ENCODE measurements at regions not wholly inside any gene's neighbourhood (a gene's known extent, or its start where the extent isn't known, plus 50 kb on each side); places are given as distances from the start of the nearest gene placed in this dataset.

GRCh38 chr5:152084476-152084875, 159.8 kb upstream of the GLRA1 start:
- TF ChIP-seq CTCF (IDR thresholded peaks at IDR 0.05) (no peak), POLR2A (IDR thresholded peaks at IDR 0.05) (no peak), EP300 (IDR thresholded peaks at IDR 0.05) (no peak)

All from gastroesophageal sphincter (tissue), 3 donors.